ENCODE measurements at regions not wholly inside any gene's neighbourhood (a gene's known extent, or its start where the extent isn't known, plus 50 kb on each side); places are given as distances from the start of the nearest gene placed in this dataset.

DNA sequence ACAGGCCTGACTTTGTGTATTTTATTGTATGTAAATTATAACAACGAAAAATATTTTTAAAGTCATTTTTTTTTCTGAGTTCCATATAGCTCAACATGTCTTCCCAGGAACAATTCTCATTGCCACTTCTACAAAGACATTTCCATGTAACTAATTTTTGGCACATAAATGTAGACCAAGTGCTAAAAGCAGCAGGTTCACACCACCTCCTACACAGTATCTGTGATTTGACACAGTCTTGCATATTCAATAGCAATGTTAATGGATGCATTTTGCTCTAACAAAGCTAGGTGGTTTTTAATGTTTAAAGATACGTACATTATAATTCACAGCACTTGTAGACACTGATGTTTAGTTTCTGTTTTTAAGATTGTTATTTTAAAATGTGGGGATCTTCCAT lies 346.5 kb downstream of the GPAM start:
- DNase-seq, result no peak

DNA sequence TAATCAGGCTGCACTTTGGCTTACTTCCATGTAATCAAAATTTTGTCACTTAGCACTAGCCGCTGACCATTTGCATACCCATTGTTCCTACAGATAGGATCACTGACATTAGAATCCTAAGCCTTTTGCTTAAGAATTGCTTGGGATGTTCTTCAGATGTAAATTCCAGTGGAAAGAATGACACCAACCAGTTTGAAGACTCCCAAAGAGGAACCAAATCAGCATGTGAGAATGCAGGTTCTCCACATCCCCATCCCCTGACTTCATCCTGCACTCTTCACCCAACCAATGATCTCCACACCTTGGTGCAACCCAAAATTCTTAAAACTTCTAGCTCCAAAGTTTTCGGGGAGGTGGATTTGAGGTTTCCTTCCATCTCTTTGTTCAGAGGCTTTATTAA lies 345.6 kb downstream of the GPAM start:
- DNase-seq, result no peak

DNA sequence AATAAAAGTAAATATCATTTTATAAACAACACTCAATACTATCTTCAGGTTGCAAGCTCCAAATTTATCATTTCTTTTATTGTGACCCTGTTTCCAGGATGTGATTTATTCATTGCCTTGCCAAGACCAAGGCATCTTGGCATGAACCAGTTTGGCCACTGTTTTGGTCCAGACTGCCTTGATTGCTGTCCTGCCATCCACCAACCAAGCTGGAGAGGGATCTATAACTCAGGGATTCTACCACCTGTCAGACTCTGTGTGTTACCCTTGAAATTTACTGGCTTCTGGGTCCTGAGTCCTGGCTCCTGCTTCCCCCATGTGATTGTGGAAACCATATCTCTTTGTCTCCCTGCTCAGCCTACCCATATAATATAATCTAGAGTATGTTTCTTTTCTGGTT lies 343.0 kb downstream of the GPAM start:
- DNase-seq, result no peak

DNA sequence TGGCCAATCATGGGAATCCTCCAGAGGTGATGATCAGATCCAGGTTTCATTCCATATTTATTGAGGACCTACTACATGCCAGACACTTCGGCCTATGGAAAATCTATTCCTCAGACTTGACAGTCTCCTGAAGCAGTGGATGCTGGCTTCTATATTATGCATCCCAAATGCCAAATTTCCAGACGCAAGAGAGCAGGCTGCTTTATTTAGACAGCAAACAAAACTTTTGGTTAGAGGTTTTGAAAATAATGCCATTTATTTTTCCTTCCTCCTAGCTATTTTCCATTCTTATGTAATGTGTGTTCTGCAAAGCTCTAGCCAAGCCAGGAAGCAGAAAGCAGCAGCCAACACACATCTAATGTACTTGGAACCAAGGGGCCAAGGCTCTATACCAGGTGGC lies 330.8 kb downstream of the GPAM start:
- DNase-seq, result no peak

DNA sequence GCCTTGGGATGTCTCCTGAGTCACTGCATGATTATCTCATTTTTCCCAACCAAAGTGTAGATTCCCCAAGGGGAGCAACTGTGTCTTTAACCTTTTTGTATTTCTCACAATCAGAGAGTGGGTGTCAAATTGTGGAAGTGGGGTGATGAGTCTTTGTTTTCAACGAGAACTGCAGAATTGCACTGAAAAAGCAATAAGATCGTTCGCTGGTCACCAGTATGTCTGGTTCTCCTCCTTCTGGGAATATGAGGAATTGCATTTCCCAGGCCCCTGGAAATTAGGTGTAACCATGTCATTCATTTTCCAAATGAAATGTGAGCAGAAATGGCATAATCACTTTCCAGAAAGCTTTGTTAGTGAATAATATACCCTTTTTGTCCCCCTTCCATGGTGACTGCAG lies 326.9 kb downstream of the GPAM start:
- DNase-seq, result no peak

DNA sequence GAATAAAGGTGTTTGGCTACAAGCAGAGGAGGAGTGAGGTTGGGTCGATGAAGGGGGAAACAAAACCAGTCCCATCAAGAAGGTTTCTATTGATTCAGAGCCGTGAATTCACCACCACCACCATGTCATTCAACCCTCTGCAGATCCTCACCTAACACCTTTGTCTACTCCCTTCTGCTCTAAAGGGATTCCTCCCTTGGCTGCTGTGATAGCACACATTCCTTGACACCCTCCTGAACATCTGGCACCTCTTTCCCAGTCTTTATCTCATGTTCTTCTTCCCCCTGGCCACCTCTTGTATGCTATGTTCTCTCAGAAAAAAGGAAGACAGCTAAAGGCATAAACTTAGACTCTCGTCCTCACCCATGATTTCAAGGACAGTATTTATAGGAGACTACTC lies 318.0 kb downstream of the GPAM start:
- no peak for DNase-seq

DNA sequence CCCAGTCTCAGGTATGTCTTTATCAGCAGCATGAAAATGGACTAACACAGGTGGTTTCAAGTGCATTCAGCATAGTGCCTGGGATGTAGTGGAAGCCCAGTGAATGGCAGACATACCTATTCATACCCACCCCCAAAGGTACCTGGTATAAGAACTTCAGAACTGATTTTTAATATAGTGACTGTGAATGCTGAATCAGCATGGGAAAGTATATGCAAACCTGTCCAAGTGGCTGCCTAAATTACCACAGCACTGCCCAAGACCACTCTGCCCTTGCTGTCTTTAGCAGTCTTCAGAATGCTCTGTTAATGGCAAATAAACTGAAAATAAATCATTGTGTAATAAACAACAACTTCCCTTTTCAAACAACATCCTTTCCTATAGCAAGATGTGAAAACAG lies 312.1 kb downstream of the GPAM start:
- no peak for DNase-seq

DNA sequence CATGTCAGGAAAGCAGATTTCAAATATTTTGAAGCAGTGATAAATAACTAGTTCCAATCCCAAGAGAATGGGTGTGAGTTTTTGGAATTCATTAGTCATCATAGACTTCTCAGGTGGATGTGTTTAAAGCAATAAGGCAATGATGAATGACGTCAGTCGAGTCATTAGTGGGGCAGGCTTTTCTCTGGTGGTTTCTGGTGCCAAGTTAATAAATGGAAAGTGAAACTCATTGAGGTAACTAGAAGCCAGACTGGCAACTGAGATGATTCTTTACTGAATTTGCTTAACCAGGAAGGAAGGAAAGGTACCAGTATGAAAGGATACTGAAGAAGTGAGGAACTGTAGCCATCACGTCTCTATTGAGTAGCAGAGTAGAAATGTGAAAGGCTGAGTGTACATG lies 311.0 kb downstream of the GPAM start:
- no peak for DNase-seq

DNA sequence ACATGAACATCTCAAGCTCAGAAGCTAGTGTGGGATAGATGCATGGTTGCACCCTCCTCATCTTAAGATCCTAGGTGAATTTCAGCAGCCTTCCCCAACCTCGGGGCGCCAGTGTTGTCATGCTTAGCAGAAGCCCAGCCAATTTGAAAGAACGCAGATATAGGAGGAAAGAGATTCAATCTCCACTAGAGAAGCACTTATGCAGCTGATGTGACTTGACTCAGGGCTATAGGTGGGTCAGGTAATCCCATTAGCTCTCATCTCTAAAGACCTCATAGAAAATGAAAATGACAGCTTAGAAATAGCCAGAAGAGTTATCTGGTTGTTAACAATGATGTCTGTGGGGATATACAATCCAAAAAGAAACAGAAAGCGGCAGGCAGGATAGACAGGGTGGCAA lies 310.5 kb downstream of the GPAM start:
- no peak for DNase-seq

DNA sequence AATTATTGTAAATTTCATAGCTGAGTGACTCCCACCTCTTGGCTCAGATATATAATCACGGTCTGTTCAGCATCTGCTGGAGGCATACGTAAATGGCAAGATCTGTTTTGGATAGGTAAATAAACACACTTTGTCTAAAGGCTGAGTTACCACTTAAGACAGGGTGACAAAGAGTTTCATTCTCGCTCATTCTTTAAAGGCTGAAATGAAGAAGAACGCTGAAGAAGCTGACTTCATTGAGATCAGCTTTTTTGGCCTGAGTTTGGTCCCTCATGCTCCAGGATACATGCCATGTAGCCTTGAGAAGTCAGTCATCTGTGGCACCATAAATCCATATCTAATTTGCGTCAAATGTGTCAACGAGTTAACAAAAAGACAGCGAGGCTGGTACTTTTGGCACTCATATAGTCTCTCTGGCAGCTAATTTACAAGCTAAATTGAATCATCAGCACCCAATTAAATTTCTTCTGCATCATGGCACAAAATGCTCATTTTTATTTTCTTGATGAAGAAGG lies 309.9 kb downstream of the GPAM start:
- DNase-seq, result no peak

DNA sequence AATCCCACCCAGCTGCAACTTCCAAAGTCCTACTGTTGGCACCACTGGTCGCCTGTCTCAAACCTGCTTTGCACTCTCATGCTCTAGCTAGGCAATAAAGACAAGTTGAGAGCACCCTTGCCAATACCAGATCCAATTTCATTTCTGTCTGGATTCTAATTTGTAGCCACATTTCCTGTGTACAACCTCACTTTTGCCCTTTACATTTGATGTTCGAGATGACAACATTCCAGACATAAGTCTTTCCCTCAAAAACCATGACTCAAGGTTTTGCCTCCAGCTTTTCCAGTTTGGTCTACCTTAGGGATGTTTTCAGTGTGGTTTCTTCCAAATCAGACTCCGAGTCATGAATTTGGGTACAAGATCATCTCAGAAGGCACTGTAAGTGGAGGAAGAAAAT lies 309.0 kb downstream of the GPAM start:
- no peak for DNase-seq

DNA sequence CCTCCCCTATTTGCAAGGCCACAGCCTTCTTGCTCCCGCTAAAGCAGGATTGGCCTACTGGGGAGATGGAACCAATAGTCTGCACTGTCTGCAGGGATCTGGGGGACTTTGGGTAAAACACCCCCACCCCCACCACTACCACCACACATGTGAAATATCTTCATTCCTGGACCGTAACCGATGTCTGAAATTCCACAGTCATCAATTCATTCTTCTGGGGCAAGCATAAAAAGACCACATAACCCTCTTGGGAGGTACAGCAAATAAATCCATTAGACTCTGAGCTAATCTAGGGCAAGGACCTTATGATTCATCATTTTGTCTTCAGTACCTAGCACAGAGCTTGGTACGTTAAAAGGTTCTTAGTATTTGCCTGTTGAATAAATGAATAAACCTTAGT lies 307.8 kb downstream of the GPAM start:
- no peak for DNase-seq

DNA sequence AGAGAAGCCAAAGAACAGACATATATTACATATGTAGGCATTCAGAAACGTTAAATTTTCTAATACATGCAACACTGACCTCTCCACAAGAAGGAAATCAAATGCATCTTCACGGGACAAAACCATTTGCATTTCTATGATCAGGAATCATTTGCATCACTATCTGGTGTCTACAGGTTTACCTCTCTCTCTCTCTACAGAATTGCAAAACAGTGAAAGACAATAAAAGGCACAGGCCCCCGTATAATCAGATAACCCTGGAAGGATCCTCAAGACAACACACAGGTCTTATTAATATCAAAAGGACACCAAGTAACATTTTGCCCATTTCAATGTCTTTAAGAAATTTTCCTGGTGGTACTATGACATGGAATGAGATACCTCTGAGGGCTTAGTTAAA lies 306.3 kb downstream of the GPAM start:
- no peak for DNase-seq

DNA sequence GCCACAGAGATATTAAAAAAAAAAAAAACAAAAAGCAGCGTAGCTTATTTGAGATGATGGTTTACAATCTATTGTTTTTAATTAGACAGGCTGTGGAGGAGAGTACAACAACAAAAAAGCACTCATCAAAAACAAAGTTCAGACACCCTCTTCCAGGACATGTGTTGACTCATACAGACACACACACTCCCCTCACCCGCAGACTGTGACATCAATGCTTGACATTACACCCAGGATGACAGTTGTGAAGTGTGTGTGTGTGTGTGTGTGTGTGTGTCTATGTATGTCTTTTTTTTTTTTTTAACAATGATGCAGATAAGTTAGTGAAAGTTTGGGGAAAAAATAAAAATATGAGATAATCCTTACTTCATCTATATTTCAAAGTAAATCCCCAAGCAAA lies 303.6 kb downstream of the GPAM start:
- DNase-seq, result no peak

DNA sequence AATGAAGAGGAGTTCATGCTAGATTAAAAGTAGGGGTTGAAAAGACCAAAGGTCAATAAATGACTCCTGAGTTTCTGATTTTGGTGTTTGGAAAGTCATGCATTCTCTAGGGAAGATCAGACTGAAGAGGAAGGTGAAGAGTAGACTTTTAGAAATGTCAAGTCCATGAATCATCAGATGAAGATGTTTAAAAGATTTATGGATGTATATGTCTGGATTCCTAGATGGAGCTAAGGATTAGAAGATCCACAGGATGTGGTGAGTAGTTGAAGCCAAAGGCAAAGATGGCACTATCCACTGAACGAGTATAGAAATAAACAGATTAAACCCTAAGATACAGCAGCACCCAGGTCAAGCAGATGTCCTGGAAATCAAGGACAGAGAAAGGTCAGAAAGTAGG lies 298.5 kb downstream of the GPAM start:
- no peak for DNase-seq

DNA sequence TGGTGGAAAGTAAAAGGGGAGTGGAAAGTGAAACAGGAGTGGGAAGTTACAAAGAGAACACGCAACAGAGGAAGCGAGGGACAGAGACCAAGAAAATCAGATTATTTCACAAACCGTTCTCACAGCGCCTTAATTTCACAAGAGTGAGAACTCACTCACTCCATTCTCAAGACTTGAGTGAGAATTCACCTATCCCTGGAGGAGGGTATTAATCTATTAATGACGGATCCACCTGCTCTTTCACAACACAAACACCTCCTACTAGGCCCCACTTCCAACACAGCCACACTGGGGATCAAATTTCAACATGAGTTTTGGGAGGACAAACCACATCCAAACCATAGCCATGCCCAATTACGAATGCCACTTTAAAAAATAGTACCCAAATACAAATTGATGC lies 297.6 kb downstream of the GPAM start:
- DNase-seq, result no peak

DNA sequence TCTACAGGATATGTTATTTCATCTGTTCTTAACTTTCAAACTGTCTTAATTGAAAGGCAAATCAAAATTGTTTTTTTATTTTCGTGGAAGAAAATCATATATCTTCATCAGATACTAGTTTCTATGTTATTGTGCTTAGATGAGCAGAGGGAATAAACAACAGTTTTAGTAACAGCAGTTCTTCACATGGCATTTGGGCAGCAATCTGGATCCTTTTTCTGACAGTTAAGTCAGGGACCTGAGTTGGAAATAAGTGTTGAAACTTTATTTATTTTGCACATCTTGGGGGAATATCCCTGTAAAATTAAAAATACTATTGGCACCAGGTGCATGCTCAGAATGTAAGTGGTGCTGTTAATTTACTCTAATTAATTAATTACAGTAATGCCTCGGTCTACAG lies 296.3 kb downstream of the GPAM start:
- no peak for DNase-seq

DNA sequence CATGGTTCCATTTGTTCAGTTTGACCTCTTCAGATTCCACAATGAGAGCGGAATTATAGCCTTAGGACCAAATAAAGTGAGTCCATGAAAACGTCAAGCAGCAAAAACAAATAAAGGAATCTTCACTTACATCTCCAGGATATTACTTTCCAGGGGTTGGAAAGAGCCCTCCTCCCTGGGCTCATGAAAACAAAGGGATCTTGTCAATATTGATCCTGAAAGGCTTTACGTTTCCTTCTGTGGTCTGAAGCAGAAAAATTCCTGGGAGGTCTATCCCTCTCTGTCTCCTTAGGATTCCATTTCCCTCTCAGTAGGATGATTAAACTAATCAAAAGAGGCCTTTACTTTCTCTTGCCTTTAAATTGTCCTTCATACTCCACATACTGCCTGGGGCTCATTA lies 293.5 kb downstream of the GPAM start:
- no peak for DNase-seq

DNA sequence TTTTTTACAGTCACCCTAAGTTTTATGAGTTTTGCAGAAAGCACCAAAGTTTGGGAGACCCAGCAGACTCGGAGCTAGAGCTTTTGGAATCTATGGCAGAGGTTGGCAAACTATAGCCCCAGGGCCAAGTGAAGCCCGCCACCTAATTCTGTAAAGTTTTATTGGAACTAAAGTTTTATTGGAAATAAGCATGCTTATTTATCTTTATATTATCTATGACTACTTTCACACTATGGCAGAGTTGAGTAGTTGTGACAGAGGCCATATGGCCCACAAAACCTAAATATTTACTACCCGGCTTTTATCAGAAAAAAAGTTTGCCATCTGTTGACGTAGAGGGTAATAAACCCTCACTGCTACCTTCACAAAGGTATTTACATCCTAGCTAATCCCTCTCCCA lies 267.6 kb downstream of the GPAM start:
- no peak for DNase-seq

DNA sequence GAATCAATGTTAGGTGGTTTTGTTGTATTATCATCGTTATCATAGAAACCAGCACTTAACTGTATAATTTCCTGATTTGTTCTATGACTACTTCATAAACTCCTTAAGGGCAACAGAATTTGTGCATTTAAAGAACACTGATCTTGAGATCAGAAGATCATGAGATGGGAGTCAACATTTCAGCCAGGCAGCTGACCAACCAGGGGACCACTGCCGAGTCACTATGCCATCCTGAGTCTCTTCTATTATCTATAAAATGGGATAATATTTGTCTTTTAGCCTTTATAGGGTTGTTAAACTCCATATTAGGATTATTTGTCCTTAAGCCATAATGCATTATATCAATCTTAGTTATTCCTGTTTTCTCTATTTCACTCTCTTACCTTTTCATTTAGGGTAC lies 261.7 kb downstream of the GPAM start:
- DNase-seq, result no peak

DNA sequence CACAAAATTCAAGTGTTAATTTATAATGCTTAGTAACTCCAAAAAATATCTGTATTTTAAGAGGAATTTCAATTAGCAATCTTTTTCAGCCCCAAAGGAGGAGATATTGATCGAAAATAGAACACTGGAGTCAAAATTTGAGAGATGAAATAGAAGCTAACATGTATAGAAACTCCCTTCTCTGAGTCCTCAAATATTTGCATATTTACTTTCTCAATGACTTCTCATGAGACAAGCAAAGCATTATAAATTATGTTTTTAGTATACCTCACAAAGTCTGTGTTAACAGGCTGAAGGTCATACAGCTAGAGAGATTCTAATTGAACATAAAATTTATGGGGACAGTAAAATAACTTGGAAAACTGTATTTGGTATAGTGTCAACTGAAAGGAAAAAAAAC lies 260.5 kb downstream of the GPAM start:
- no peak for DNase-seq

DNA sequence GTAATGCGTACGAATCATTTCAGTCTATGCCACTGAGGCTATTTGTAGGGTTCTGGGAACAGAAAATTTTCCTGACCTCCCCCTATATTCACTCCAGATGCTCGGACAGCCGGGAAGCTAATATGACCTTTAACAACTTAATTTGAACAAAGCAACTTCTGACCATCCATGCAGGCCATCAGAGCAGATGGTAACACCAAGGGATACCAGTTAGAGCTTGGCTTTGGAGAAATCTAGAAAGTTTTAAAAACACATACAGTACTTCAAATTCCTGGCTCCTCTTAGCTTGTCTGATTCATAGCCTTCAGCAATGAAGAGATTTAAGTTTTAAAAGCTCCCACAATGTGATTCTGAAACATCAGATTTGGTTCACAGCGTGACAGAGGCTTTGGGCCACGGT lies 257.3 kb downstream of the GPAM start:
- DNase-seq, result no peak

DNA sequence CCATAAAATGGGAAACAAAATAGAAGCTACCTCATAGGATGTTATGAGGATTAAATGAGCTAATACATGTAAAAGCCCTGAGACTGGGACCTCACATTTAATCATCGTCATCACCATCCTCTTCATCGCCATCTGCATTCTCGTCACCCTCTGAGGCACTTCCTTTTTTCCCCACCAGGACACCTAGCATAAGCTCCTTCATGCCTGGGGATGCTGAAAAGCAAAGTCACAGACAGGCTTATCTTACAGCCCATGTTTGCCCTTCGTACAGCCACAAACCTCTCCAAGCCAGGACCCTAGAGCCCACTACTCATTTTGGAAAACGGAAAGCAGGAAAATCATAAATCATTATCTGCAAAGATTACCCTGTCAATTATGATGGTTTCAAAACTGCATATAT lies 249.6 kb downstream of the GPAM start:
- no peak for DNase-seq

DNA sequence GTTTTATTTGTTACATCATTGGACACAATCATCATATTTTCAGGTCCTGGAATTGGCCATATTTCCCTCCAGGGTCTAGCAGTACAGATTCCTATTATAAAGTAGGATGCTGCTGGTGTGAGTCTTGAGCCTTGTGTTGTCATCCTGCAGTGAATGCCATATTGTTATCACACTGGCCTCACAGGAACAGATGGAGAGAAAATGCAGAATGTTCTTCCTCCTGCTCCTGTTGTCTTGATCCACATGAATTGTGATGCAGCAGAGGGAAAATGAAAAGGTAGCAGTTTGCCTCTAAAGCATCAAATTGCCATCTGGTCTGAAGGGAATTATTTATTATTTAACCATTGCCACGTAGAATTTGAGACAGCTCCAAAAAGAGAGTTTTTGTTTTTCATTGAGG lies 248.6 kb downstream of the GPAM start:
- no peak for DNase-seq

DNA sequence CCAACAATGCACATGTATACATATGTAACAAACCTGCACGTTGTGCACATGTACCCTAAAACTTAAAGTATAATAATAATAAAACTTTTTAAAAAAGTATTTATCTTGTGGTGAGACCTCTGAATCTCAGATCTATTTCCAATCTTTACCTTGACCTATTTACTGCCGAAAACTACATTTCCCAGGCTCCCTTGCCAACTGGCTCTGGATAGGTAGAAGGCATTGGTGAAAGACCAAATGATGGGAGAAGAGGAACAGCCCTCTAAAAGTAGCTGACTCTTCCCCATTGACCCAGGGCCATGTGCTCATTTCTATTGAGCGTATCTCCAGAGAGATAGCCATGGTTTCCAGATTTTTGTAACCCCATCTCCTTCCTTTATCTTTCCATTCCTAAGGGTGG lies 247.4 kb downstream of the GPAM start:
- DNase-seq, result no peak

DNA sequence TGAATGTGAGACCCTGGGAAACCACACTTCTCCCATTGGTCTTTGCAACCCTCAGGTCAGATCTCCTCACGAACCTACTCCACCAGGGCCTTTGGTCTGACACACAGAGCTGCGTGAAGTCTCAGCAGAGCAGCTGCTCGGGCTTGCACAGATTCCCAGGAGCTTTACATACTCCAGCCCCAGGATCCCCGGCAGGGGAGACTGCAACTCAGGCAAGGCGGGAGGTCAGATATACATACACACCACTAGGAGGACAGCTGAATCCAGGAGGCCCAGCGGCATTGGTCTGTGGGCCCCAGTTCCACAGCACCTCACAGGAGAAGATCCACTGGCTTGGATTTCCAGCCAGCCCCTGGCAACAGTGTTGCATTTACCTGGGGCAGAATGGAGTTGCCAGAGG lies 239.2 kb downstream of the GPAM start:
- DNase-seq, result no peak
